Germinal center (tissue), 1 donor: ENCODE measurements at regions not wholly inside any gene's neighbourhood (a gene's known extent, or its start where the extent isn't known, plus 50 kb on each side); places are given as distances from the start of the nearest gene placed in this dataset.

Source experiments
- DNase-seq: peaks from one replicate; pipeline ENCODE4 v3.0.0; 2012; ENCODE audit warnings: mixed read lengths, low spot score

DNA sequence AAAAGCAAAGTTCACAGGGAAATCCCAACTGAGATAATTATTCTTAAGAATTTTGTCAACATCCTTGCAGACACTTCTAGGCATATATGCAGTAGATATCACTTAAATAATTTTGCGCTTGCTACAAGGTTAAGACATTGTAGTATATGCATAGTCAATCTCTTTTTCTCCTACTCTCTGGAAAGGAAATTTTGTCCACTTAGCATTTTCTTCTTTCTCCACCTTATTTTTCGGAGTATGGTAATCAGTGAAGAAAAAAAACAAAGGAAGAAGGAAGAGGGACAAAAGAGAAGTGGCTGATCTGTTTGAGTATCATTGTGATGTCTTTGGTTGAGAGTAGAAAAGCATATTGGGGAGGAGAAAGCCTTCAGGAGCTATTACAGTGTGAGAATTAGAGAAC is 104.6 kb downstream of the LACC1 start:
- DNase-seq = no peak

DNA sequence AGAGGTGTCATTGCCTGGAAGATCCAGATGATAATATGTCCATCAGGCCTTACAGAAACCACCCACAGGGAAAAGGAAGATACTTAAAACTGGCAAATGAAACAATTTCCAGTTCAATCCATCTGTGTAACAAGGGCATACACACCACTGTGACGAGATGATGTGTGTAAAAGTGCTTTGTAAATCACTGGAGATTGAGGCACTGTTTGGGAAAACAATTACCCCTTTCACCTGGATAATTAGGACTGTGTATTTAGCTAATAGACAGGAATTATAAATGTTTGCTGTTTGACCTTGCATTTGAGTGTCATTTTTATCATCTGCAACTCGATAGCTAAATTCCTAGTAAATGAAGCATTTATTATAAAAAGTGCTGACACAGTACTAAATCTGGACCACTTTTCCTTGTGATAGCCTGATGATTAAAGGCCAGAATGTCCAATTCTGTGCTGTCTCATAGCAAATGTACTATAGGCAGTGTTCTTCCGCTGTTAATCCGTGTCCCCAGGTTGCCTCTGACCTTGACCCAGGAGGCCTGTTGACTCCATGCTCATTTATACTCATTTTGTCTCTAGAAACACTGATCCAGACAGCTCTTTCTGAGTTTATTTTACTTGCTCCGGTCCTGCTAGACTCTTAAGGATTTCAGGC is 105.8 kb downstream of the LACC1 start:
- DNase-seq = no peak

DNA sequence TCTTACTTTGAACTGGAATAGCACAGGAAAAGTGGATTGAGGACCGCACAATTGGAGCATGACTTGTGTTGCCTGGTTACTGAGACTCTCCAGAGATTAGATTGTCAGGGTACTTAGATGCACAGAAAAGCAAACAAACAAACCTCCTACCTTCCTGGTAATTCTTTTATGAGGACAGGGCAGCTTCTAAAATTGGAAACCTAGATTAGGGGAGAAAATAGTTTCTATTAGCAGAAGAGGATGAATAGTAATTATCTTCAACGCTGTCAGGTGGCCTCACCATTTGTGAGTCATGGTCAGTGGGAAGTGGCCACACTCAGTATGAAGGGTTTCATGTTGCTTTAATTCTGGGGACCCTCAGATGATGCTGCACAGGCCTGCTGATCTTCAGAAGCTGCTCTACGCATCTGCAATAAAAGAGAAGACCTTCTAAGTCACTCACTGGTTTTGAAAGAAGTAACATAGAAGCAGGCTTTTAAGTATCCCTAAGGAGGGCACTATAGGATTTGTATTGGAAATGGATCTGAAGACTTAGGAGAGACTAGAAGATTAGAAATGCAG is 106.8 kb downstream of the LACC1 start:
- no peak for DNase-seq

DNA sequence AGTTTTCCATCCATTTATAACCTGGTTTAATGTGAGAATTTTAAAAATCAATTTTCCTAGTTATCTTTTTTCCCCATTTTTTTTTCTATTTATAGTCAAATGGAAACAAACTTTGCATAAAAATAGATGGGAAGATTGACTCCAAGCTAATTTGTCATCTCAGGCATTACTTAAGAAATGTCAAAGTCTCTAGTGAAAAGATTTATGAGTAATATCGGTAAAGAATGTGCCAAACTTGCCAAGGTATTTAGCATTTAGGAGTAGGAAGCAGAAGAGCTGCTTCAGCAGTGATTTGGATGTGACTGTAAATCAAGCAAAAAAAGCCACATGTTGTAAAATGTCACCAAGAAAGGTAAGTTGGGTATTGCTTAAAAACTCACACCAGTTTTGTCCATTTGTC is 108.6 kb downstream of the LACC1 start:
- DNase-seq = no peak

DNA sequence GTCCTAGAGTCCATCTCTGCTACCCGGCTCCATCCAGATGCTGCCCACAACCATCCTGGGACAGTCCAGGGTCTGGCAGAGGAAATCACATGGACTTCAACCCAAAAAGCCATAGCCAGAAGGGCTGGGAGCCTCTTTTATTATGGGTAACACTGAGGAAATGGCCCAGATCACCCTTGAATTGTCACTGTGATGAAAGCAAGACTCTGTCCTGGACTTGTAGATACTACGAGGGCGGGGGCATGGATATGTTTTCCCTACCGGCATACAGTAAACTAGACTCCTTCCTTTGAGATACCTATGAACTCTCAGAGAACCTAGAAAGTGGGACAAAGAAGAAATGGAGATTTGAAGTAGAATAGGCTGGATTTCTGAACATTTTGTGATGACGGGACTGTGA is 110.3 kb downstream of the LACC1 start:
- DNase-seq = no peak

DNA sequence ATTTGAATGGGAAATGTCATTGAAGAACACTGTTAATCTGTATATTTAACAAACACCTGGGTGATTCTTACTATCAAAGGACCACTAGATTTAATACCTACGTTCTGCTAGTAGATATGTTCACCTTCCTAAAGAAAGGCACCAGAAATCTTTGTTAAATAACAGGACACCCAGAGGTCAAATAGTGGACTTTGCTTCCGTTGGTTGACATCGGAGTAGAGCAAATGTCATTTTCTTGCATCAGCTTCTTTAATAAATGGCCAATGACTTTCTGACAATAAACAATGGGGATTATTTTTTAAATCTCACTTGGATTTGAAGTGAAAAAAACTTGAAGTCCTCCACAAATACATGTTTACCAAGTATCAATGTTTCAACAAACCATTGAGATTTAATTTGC is 111.1 kb downstream of the LACC1 start:
- DNase-seq = no peak

DNA sequence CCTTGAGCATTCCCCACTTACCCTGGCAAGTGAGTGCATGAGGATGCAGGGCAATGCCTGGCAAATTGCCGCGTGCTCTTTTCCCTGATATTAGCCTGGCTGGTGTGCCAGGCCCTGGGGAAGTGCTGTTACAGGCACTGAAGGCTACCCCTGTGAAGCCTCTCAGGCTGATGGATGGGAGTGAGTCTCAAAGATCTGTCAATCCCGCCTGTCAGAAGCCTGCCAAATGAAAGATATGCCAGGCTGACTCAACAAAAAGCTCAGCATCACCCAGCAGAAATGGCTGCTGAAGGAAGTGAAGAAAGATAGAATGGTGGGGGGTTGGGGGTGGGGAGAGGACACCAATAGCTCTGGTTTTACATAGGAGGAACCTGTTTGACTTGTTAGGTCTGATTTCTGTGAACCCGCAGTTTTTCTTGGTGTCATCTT is 112.1 kb downstream of the LACC1 start:
- DNase-seq = no peak

DNA sequence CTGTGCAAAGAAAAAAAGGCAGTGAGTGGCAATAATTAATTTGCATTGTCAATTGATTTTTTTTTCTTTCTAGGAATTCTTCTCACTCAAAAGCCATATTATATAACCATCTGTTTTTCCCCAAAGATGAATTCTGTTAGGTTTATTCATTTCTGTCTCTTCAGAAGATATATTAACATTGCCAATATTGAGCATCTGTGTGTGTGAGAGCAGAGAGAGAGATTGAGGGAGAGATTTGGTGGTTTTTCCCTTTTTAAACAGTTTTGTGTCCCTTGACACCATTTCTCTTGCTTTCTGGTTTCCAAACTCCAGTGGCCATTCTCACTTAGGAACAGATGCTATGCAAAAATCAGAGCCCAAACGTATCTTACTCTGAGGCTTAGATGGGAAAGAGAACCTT is 112.5 kb downstream of the LACC1 start:
- no peak for DNase-seq

DNA sequence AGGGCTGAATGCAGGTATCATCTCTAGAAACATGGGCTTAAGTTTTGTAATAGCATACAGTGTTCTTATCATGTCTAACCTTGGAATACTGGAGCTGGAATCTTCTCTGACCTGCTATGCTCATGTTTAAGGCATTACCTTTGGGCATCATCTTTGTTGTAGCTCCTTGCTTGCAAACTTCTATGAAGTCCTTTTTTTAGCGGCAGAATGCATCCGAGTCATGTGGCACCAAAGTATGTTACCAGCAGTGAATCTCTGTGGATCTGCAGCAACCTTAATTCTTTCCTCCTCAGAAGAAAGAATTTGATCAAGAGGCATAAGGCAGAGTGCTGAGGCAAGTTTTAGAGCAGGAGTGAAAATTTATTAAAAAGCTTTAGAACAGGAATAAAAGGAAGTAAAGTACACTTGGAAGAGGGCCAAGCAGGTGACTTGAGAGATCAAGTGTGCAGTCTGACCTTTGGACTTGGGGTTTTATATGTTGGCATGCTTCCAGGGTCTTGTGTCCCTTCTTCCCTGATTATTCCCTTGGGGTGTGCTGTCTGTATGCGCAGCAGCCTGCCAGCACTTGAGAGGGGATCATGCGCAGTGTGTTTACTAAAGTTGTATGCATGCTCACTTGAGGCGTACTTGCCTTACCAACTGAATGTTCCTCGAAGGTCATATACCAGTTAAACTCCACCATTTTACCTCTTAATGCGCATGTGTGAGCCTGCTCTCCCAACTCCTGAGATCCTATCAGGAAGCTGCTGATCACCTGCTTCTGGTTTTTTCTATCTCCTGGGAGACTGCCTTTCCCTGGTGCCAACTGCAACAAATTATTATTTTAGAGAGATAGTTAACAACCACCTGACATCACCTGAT is 115.5 kb downstream of the LACC1 start:
- no peak for DNase-seq

DNA sequence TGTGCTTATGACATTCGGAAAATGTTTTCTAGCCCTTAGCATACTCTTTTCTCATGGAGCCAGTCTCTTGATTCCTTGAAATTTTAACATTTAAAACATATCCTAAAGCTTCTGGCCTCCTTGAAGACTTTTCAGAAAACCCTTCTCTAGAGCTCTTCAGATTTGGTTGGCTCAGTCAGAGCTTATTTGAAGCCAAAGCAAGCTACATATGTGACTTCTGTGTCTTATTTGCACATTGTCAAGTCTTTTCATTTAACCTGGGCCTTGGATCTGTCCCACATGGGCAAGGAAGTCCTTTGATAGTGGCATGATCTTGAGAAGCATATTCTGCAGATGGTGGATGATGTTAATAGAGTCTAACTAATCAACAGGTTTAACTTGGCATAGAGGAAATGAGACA is 116.5 kb downstream of the LACC1 start:
- DNase-seq = no peak

DNA sequence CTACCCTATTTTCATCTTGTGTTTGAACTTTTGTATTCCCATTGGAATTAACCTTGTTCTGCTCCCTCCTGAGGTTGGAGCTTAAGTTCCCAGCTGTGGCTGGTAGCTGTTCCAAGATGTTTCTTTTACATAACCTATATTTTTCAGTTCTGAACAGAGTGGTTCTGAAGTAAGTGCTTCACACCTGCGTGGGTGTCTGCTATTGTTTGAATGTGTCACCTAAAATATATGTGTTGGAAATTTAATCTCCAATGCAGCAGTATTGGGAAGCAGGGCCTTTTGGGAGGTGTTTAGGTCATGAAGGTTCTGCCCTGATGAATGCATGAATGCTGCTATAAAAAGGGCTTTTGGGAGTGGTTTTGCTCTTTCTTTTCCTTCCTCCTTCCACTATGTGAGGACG is 123.8 kb downstream of the LACC1 start:
- no peak for DNase-seq

DNA sequence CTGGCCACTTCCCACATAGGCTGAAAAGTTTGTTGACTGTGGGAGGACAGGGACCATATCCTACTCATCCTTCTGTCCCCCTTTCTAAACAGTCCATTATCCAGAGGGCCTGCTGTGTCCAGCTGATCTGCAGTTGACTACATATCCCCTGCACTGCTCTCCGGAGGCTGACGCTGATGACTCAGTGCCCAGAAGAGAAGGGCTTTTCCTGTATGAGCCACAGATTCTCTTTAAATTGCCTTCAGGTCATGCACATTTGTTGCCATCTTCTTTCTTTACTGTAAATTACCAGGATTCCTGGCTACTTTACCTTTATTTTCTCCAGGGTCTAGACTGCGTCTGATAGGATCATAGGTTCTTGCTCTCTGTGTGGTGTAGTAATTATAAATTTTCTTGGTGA is 125.2 kb downstream of the LACC1 start:
- no peak for DNase-seq

DNA sequence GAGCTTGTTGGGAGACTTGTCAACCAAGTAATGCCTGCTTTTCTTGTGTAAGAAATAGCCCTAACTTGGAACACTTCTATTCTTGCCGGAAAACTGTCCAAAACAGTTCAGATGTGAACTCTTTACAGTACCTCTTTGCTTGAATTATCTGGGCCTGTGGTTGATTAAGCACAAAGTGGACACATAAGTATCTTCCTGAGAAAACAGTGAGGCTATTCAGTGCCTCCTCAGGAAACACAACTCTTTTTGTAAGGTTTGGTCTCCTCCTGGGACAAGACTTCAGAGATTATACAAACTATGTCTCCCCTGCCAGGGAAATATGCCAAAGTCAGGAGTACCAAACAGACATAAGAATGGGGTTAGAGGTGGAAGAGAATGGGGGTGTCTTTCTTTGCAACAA is 127.7 kb downstream of the LACC1 start:
- no peak for DNase-seq

DNA sequence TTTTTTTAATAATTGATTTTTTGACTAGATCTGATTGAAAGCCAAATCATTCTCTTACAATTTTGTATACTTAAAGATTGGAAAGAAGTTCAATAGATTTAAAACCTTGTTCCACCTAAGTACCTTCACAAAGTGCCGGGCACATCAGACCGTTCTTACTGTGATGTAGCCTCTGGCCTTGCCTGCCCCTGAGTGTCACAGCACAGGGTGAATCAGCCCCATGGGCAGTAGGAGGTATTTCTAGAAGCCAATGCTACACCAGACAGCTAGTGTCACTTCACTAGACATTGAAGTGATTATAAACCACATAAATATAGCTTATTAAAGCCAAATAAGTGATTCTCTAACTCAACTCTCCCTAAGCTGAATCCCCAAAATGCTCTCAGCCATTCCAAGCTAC is 131.3 kb downstream of the LACC1 start:
- DNase-seq = no peak

DNA sequence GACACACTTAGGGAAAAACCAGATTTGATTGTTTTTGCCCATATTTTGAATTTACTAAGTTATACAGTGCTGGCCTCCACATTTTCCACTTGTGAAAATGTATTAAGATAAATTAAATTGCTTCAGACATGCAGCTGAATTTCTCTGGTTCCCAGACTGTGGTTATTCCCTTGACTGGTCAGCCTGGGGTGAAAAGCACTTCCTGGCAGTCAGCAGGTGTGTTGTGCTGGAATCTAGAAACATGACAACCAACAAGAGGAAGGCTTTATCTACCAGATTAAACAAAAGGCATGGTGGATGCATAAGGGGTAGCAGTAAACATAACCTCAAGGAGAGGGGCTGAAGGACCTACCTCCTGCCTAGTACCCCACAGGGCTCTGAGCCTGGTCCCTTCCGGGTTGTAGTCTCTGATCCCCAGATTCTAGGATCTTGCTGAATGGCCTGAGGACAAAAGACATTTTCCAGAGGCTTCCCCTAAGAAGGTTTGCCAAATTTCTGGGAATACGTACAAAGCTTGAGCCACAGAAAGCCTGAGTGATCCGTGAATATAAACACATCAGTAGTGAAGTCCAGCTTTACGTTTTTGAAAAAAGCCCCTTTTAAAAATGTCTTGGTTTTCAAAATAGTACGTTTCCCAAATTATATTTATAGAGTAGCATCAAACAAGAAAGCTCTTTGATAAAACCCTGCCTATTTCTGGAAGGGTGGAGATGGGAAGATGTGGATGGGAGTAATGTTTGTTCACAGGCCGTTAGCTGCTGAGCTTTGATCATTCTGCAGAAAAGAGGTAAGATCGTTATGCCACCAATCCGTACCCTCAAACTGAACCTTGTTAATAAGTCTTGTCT is 133.4 kb downstream of the LACC1 start:
- DNase-seq = no peak

DNA sequence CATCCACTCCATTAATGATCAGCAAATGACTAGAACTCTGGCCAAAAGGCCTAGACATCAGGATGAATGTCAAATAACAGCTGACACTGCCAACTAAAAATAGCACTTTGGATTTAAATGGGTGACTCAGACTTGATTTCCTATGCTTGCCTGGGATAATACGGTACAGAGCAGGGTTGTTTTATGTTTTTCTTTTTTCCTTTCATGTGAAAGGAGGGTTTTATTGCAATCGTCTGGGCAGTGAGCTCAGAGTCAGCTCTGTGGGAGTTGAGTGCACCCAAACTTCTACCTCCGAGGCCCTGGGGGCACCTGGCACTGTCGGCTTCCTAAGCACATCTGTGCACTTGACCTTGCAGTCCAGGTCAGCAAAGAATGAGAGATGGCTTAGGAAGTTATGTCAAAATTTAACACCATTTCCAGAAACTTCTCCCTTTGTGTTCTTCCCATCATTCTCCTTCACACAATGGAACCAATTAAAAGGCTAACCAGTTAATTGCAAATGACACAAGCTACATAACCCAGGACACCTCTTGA is 134.1 kb downstream of the LACC1 start:
- no peak for DNase-seq

DNA sequence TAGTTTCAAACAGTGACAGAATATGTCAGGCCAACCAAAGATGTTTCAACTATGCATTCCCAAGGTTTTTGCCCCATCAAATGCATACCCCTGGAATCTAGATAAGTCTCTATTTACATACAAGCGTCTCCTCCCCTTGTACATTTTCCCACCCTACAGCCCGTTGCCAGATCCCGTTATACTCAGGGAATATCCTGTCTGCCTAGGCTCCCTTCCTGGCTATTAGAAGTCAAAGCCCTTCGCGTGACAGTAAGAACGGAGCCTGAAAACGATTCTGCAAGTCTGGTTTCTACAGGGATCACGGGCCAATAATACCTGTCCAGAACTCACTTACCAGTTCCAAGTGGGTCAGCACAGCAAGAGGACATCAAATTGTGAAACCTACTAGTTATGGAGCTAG is 134.8 kb downstream of the LACC1 start:
- no peak for DNase-seq

DNA sequence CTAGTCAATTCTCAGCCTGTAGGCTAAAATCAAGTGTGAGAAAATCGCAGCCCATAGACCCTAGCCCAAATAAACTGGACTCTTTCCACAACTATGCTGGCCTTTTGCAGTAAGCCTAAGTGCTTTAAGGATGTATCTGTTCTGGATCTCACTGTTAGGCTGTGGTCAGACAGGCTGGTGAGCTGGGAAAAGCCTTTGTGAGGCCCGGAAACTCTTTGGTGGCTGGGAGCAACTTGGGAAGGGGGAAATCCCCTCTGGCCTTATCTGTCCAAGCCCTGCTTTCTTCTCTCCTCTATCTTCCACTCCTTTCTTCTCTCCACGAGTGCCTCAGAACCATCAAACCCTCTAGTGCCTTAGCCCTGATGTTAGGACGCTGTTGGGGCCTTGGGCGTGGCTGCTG is 135.4 kb downstream of the LACC1 start:
- no peak for DNase-seq

DNA sequence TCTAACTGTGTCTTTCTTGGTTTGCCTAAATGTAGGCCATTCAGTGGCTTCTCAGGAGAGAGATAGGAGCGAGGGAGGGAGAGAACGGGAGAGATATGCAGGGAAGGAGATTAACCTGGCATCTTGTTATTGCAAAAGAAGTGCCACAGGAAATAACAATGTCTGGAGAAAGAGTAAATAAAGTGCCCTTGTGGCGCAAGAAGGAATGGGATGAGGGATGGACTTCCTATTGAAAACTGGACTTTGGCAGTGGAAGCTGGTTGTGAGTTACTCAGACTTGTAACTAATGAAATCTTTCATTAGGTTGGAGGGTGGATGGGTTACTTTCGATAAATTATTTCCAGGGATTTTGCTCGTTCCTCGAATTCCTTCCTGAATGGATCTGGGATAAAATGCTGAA is 136.1 kb downstream of the LACC1 start:
- DNase-seq = no peak

DNA sequence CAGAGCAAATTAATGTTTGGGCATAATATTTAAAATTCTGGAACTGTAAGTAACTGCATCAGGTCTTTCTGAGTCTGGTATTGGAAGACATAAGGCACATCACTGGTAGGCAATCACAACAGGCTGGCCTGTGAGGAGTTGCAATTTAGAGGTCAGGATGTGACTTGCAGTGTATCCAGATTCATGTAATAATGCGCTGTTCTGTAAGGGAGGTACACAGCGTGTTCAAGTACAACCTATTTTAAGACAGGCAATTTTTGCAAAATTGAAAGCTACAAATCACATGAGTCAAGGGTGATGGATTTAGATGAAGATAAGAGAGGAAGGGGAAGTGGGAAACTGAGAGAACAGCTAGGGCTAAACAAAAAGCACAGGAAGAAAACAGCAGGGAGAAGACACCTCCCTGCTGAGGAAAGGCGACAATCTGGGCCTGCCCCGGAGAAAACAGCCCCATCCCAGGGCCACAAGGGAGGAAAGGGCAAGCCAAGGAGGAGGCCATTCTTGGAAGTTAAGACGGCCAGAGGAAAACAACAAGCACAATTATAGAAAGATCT is 138.1 kb downstream of the LACC1 start:
- DNase-seq = no peak

DNA sequence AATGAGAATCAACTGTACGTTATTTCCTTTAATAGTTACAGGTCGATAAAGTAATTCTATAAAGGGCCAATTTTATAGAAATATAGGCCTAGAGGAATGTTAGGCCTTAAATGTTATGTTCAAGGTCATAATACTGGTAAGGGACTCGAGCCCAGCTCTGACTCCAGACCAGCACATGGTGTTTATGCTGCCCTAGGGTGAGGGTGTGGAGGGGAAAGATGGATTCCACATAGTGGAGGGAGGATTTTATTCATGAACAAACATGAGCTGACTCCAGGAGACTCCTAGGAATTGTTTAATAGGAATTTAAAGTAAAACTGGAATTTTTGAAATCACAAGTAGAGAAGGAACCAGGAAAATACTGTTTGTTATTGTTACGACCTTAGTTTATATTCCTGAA is 139.9 kb downstream of the LACC1 start:
- no peak for DNase-seq

DNA sequence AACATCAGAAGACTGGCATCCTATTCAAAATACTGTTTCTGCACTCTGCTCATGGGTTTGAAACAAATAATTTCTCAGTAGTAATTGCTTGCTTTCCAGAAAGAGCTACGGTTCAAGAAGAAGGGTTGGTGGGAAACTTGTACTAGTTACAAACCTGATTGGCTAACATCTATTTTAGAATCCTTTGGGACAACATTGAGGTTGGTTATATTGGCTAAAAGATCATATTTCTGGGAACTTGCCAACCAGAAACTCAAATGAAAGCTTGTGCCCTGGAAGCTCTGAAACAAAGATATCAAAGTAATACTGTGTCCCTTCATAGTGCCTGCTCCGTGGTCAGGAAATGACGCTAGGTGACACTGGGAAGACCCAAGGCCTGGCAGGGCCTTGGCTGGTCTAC is 141.7 kb downstream of the LACC1 start:
- DNase-seq = no peak
